ENCODE measurements at regions not wholly inside any gene's neighbourhood (a gene's known extent, or its start where the extent isn't known, plus 50 kb on each side); places are given as distances from the start of the nearest gene placed in this dataset.

DNA sequence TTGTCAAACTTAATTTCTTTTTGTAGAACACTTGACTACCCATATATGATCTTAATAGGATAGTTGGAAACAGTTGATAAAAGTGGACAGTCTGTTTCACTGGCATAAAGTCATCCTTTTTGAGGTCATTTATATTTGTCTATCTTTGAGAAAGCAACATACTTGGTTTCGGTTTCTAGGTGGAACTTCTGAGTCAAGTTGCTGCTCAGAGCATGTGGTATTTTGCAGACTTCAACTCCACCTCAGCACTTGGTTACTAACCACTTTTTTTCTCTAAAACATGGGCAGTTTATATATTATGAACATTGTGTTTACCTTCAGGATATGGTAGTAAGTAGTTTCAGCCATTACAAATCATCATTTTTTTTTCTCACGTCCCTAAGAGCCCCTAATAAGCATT is 1749.0 kb upstream of the C9orf72 start:
- H3K27me3 ChIP-seq (ENCODE audit: insufficient read depth, low read length, poor library complexity, severe bottlenecking): no peaks in the 10 kb centered on the region
- no peaks in the 10 kb centered on the region for H3K9me2 ChIP-seq (replicated peaks; ENCODE audit: low read depth, low read length)
- TF ChIP-seq, protein P1, sequence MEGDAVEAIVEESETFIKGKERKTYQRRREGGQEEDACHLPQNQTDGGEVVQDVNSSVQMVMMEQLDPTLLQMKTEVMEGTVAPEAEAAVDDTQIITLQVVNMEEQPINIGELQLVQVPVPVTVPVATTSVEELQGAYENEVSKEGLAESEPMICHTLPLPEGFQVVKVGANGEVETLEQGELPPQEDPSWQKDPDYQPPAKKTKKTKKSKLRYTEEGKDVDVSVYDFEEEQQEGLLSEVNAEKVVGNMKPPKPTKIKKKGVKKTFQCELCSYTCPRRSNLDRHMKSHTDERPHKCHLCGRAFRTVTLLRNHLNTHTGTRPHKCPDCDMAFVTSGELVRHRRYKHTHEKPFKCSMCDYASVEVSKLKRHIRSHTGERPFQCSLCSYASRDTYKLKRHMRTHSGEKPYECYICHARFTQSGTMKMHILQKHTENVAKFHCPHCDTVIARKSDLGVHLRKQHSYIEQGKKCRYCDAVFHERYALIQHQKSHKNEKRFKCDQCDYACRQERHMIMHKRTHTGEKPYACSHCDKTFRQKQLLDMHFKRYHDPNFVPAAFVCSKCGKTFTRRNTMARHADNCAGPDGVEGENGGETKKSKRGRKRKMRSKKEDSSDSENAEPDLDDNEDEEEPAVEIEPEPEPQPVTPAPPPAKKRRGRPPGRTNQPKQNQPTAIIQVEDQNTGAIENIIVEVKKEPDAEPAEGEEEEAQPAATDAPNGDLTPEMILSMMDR (conservative IDR thresholded peaks at IDR 0.05; ENCODE audit: low read length): no peak
- no peak for TF ChIP-seq EZH2phosphoT487 (IDR thresholded peaks at IDR 0.05; ENCODE audit: borderline replicate concordance)
- H3K4me3 ChIP-seq (ENCODE audit: low read length, poor library complexity, severe bottlenecking): no peak overlapping the region
- no peak overlapping the region for H2AFZ ChIP-seq (ENCODE audit: low read length)
- no peaks in the 10 kb centered on the region for H3F3A ChIP-seq (ENCODE audit: low read depth)
- no peaks in the 10 kb centered on the region for H3K4me1 ChIP-seq (ENCODE audit: insufficient read depth, low read length, poor library complexity, severe bottlenecking)
- no peak overlapping the region for H3K9ac ChIP-seq (ENCODE audit: low read depth, low read length, poor library complexity, severe bottlenecking)
- H4K20me1 ChIP-seq (ENCODE audit: insufficient read depth, low read length, poor library complexity, severe bottlenecking): no peaks in the 10 kb centered on the region
- H3K9me3 ChIP-seq (ENCODE audit: insufficient read depth, low read depth, low read length): no peaks in the 10 kb centered on the region
- no peak overlapping the region for H3K4me2 ChIP-seq (ENCODE audit: low read depth, low read length, poor library complexity, severe bottlenecking)
- H3K79me2 ChIP-seq (ENCODE audit: insufficient read depth, low read length): no peaks in the 10 kb centered on the region
- H3K36me3 ChIP-seq (ENCODE audit: insufficient read depth, low read length): no peaks in the 10 kb centered on the region

DNA sequence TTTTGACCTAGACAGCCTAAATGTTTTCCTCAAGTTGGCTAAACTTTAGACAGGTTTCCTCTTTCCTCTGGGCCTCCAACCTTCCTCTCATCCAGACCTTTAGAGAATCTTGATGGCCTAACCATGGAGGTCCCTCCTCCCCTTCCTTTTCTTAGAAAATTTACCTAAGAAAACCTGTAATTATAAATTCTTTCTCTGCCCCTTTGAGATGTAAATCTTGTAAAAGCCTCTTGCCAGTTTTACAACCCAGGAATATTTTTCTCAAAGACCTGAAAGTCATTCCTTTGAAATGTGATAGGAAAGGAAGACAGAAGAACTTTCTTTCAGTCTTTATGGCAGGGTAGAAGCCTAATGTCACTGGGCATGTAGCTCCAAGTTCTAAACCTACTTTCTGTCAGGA is 1752.6 kb upstream of the C9orf72 start:
- Histone ChIP-seq H3K9ac (ENCODE audit: low read depth, low read length, poor library complexity, severe bottlenecking) (no peak overlapping the region), H3K79me2 (ENCODE audit: insufficient read depth, low read length) (no peaks in the 10 kb centered on the region), H3K4me2 (ENCODE audit: low read depth, low read length, poor library complexity, severe bottlenecking) (no peak overlapping the region), H3K4me1 (ENCODE audit: insufficient read depth, low read length, poor library complexity, severe bottlenecking) (no peaks in the 10 kb centered on the region), H3K4me3 (ENCODE audit: low read length, poor library complexity, severe bottlenecking) (no peak overlapping the region), H3K9me3 (ENCODE audit: insufficient read depth, low read depth, low read length) (no peaks in the 10 kb centered on the region), H4K20me1 (ENCODE audit: insufficient read depth, low read length, poor library complexity, severe bottlenecking) (no peaks in the 10 kb centered on the region), H3F3A (ENCODE audit: low read depth) (no peaks in the 10 kb centered on the region), H3K36me3 (ENCODE audit: insufficient read depth, low read length) (no peaks in the 10 kb centered on the region), H3K27me3 (ENCODE audit: insufficient read depth, low read length, poor library complexity, severe bottlenecking) (no peaks in the 10 kb centered on the region), H2AFZ (ENCODE audit: low read length) (no peak overlapping the region), H3K9me2 (replicated peaks; ENCODE audit: low read depth, low read length) (no peaks in the 10 kb centered on the region)
- TF ChIP-seq, protein P1 (conservative IDR thresholded peaks at IDR 0.05; ENCODE audit: low read length): no peak
- no peak for TF ChIP-seq EZH2phosphoT487 (IDR thresholded peaks at IDR 0.05; ENCODE audit: borderline replicate concordance)

DNA sequence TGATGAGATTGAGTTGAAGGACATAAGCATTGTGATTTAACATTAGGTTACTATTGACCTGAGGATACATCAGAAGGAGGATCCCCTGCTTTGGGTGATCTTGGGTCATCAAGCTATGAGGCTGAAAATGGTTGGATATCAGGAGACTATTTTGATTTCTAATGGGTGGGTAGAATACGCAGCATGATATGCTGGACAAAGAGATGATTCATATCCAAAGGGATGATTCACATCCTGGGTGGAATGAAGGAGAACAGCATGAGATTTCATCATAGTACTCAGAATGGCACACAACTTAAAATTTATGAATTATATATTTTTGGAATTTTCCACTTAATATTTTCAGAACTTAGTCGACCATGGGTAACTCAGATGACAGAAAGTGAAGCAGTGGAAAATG is 1759.5 kb upstream of the C9orf72 start:
- H3K36me3 ChIP-seq (ENCODE audit: insufficient read depth, low read length): no peaks in the 10 kb centered on the region
- no peaks in the 10 kb centered on the region for H3K4me1 ChIP-seq (ENCODE audit: insufficient read depth, low read length, poor library complexity, severe bottlenecking)
- H3K4me3 ChIP-seq (ENCODE audit: low read length, poor library complexity, severe bottlenecking): no peak overlapping the region
- no peaks in the 10 kb centered on the region for H3K27me3 ChIP-seq (ENCODE audit: insufficient read depth, low read length, poor library complexity, severe bottlenecking)
- no peaks in the 10 kb centered on the region for H3F3A ChIP-seq (ENCODE audit: low read depth)
- no peaks in the 10 kb centered on the region for H4K20me1 ChIP-seq (ENCODE audit: insufficient read depth, low read length, poor library complexity, severe bottlenecking)
- H3K79me2 ChIP-seq (ENCODE audit: insufficient read depth, low read length): no peaks in the 10 kb centered on the region
- TF ChIP-seq, protein P1 (conservative IDR thresholded peaks at IDR 0.05; ENCODE audit: low read length): no peak
- TF ChIP-seq EZH2phosphoT487 (IDR thresholded peaks at IDR 0.05; ENCODE audit: borderline replicate concordance): no peak
- H2AFZ ChIP-seq (ENCODE audit: low read length): no peak overlapping the region
- H3K9ac ChIP-seq (ENCODE audit: low read depth, low read length, poor library complexity, severe bottlenecking): no peak overlapping the region
- H3K9me2 ChIP-seq (replicated peaks; ENCODE audit: low read depth, low read length): no peaks in the 10 kb centered on the region
- no peak overlapping the region for H3K4me2 ChIP-seq (ENCODE audit: low read depth, low read length, poor library complexity, severe bottlenecking)
- H3K9me3 ChIP-seq (ENCODE audit: insufficient read depth, low read depth, low read length): no peaks in the 10 kb centered on the region

Measured in Loucy (cell line).